Umbilical cord (tissue), 1 donor: ENCODE measurements at regions not wholly inside any gene's neighbourhood (a gene's known extent, or its start where the extent isn't known, plus 50 kb on each side); places are given as distances from the start of the nearest gene placed in this dataset.
"Not testable (repeated sequence)": the region's sequence is repeated elsewhere in the genome, so short reads cannot be mapped to it uniquely, and the experiment has no call there.

Source experiments
- DNase-seq: peaks from one replicate; pipeline ENCODE4 v3.0.0-alpha.2; 2015; ENCODE audit warnings: low spot score

GRCh38 chr10:55929291-55929690 is 431.8 kb downstream of the ZWINT start:
- no peak for DNase-seq

DNA sequence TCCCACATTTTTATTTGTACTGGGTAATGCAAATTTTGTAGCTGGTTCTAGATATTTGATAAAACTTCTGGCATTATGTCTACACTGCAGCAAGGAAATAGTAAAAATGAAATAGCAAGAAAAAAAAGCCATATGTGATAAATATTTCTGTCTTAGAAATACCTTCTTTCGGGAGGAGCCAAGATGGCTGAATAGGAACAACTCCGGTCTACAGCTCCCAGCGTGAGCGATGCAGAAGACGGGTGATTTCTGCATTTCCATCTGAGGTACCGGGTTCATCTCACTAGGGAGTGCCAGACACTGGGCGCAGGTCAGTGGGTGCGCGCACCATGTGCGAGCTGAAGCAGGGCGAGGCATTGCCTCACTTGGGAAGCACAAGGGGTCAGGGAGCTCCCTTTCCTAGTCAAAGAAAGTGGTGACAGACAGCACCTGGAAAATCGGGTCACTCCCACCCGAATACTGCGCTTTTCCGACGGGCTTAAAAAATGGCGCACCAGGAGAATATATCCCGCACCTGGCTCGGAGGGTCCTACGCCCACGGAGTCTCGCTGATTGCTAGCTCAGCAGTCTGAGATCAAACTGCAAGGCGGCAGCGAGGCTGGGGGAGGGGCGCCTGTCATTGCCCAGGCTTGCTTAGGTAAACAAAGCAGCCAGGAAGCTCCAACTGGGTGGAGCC is 461.4 kb downstream of the ZWINT start:
- DNase-seq: not testable (repeated sequence)

- peak; percentile 52 for DNase-seq
Observed at GRCh38 chr10:55897490-55897921, 463.6 kb downstream of the ZWINT start.

DNA sequence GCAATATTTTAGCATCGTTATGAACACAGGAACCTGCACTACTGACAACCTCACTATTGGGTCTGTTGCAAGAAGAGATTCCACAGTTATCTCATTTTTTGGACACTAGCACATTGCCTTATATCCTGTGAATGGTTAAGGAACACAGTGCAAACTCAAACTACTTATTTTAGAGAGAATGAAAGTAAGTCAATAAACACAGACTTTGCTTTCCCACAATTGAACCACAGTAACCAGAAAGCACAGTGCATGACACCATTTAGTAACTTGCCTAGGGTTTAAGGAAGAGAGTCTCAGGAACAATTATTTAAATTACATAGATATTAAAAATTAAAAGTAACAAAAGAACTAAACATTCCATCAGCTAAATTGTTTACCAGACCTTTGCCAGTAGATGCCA is 468.8 kb downstream of the ZWINT start:
- DNase-seq: no peak

GRCh38 chr10:55881588-55881987 is 479.5 kb downstream of the ZWINT start:
- no peak for DNase-seq

GRCh38 chr10:55873485-55873884 is 487.6 kb downstream of the ZWINT start:
- no peak for DNase-seq

DNA sequence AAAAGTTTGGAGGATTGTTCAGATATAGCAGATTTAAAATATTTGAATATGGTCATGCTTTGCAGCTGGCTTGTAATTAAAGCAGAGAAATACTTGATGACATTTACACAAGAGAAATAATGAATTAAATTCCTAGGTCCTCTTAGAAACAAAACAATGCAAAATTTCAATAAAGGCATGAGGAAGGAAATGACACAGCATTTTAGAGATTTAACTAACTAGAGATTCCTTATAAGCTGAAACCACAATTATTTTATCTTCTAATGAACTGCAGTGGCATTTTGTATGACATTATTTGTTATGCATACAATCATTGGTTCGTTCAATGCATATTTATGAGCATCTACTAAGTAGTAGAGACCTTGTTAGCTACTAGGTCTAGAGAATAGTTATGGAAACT is 490.9 kb downstream of the ZWINT start:
- no peak for DNase-seq

- DNase-seq: no peak
Observed at GRCh38 chr10:55867848-55868247, 493.2 kb downstream of the ZWINT start.

GRCh38 chr10:55858730-55859129 is 502.3 kb downstream of the ZWINT start:
- no peak for DNase-seq

GRCh38 chr10:55852900-55853299 is 508.2 kb downstream of the ZWINT start:
- no peak for DNase-seq

GRCh38 chr10:55837273-55837672 is 523.8 kb downstream of the ZWINT start:
- DNase-seq: no peak

GRCh38 chr10:55822096-55822495 is 539.0 kb downstream of the ZWINT start:
- no peak for DNase-seq

DNA sequence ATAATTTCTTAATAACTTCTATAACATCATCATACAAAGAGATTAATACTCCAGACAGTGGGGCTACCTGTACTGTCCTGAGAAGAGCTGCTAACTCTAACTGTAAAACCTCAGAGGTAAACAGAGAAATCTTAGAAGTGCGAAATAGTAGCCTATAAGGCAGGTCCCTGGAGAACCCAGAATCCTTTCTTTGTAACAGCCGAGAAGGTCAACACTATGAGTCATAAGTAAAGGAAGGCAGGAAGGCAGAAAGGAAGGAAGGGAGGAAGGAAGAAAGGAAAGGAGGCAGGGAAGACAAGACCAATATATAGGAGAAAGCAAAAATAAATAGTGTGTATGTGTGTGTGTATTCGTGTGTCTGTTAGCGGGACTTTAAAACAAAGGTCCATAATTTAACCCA is 540.6 kb downstream of the ZWINT start:
- no peak for DNase-seq

- no peak for DNase-seq
Observed at GRCh38 chr10:55820071-55820470, 541.0 kb downstream of the ZWINT start.

DNA sequence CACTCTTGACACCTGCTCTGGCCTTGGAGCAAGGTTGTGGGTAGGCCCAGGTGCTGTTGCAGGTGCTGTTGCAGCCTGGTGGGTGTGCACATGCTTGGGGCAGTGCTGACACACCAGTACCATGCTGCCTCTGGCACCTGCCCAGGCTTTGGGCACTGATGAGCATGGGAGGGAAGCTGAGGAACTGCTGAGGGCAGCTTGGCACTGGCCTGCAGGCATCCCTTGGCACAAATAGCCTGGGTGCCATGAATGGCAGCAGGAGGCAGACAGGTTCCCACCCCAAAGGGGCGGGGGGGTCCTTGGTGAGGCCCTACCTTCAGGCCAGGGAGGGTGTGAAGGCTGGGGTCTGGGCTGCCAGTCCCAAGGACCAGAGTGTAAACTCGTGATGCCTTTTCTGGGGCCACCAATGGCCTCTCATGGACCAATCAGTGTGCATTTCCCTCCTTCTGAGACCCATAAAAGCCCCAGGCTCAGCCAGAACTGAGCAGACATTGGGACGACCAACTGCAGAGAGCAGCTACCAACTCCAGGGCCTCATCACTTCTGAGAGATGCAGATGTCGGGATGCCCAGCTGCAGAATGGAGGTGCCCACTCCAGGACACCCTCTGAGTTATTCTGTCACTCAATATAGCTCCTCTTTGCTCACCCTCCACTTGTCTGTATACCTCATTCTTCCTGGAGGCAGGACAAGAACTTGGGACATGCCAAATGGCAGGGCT is 547.4 kb downstream of the ZWINT start:
- no peak for DNase-seq

GRCh38 chr10:55803055-55803454 is 558.0 kb downstream of the ZWINT start:
- no peak for DNase-seq

GRCh38 chr10:55801353-55801661 is 559.8 kb downstream of the ZWINT start:
- no peak for DNase-seq

- no peak for DNase-seq
Observed at GRCh38 chr10:55800602-55801352, 560.3 kb downstream of the ZWINT start.

DNA sequence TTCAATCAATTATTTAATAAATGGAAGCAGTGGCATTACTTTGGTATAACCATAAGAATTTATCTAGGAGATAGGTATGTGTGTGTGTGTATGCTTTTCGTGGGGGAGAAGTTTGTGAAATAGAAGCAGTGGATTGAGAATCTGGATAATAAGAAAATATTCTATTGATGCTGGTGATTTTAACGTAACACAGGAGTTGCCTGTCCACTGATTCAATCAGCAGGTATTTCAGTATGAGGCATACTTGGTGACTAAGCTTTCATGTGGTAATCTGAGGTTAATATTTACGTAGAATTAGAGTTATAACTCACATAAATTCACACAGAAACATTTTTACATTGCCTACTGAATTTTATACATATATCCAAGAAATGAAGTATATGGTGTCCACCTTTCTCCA is 568.0 kb downstream of the ZWINT start:
- DNase-seq: no peak

GRCh38 chr10:55790276-55790675 is 570.8 kb downstream of the ZWINT start:
- not testable (repeated sequence) for DNase-seq

- DNase-seq: no peak
Observed at GRCh38 chr10:55786461-55787050, 574.5 kb downstream of the ZWINT start.

GRCh38 chr10:55782181-55782580 is 578.9 kb downstream of the ZWINT start:
- DNase-seq: no peak
